Adrenal gland (tissue), 5 donors: ENCODE measurements at regions not wholly inside any gene's neighbourhood (a gene's known extent, or its start where the extent isn't known, plus 50 kb on each side); places are given as distances from the start of the nearest gene placed in this dataset.

Source experiments
- CTCF ChIP-seq, 6 experiments: fragments of 450-650 bp in 4 of 6; fragments of 200-600 bp in 2 of 6; sonication (generic) in 1 of 6; IDR thresholded peaks; 1 replicate in 5 of 6; 2 replicates in 1 of 6; pipeline versions ENCODE4 v1.5.1 to v1.8.0; 2016 to 2021; ENCODE audit warnings: antibody characterized with exemption in 6 of 6, mild to moderate bottlenecking in 2 of 6, moderate library complexity in 1 of 6
- POLR2A ChIP-seq, 2 donors: fragments of 450-650 bp; IDR thresholded peaks; one replicate each; pipeline ENCODE4 v1.6.1; 2017; ENCODE audit warnings: antibody characterized with exemption in 2 of 2, mild to moderate bottlenecking in 2 of 2, moderate library complexity in 1 of 2
- donor health status: DM: no; HTN: no; CAD: no.

- no peak for TF ChIP-seq POLR2A (IDR thresholded peaks at IDR 0.05)
- TF ChIP-seq CTCF (IDR thresholded peaks at IDR 0.05): no peak
These were observed 64.0 kb upstream of the KLF6 start for GRCh38 chr10:3848775-3849635.
